ENCODE measurements at regions not wholly inside any gene's neighbourhood (a gene's known extent, or its start where the extent isn't known, plus 50 kb on each side); places are given as distances from the start of the nearest gene placed in this dataset.

DNA sequence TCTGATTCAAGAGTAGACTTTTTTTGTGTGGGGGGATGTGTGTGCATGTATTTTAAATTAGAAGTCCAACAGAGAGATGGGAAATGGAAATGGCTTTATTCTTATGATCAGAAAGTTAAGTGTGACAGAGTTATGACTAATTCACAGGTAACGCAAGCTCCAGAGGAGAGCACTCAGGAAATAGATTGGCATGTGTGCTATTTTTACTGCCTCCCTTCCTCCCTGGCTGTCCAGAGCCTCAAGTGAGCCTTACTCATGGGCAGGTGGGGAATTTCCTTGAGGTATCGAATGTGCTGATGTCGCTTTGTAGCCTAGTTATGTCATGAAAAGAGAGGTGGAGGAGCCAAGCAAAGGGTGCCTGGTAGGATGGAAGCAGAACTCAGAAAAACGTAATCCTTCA is 70.3 kb upstream of the BDNF start:
- no peak for DNase-seq

DNA sequence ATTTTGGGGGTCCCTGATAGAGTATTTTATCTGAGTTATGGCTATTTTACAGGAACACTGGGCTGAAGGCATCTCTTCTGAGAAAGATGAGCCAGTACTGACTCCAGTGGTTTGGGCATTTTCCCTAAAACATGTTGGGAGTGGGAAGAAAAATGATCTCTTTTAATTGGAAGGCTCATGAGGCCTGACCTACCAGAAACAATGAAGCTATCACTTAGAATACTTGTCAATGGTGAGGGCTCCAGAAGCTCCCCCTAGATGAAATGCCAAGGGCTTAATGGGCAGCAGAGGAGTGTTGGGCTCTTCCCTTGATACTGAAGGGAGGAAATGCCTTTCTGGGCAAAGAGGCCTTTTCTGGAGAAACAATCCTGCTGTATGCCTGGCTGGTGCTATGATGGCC is 63.5 kb upstream of the BDNF start:
- DNase-seq: no peak

DNA sequence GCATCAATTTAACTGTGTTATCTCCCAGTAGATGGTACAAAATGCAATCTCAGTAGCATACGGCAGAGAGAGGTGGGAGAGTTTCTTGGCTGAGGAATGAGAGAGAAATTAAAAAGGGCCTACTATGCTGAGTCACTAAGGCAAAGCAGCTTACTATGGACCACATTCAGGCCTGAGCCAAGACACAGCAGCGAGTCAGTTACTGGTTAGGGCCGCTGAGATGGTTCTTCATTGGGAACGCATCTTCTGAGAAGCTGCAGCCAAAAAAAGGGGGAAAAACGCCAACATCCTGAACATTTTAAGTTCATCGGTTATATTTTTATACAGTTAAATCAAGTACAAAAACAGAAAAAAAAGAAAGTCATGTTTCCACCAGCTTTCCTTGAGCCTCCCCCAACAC is 61.1 kb upstream of the BDNF start:
- DNase-seq: no peak

DNA sequence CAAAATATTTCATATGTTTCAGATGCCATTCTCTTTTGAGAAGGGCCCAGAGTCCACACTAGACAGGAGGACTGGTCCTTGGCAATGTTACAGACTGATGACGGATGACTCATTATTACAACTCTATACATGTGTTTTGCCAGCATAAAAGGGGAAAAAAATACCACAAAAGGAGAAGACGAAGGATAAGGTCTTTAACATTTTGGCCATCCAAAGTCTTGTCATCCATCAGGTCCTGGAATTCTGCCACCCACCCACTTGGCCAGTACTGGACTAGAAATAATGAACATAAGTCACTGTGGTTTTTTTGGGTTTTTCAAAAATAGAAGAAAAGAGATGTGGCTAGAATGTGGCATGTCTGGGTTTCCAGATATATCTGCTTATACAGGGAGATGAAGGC is 57.7 kb upstream of the BDNF start:
- DNase-seq: no peak

DNA sequence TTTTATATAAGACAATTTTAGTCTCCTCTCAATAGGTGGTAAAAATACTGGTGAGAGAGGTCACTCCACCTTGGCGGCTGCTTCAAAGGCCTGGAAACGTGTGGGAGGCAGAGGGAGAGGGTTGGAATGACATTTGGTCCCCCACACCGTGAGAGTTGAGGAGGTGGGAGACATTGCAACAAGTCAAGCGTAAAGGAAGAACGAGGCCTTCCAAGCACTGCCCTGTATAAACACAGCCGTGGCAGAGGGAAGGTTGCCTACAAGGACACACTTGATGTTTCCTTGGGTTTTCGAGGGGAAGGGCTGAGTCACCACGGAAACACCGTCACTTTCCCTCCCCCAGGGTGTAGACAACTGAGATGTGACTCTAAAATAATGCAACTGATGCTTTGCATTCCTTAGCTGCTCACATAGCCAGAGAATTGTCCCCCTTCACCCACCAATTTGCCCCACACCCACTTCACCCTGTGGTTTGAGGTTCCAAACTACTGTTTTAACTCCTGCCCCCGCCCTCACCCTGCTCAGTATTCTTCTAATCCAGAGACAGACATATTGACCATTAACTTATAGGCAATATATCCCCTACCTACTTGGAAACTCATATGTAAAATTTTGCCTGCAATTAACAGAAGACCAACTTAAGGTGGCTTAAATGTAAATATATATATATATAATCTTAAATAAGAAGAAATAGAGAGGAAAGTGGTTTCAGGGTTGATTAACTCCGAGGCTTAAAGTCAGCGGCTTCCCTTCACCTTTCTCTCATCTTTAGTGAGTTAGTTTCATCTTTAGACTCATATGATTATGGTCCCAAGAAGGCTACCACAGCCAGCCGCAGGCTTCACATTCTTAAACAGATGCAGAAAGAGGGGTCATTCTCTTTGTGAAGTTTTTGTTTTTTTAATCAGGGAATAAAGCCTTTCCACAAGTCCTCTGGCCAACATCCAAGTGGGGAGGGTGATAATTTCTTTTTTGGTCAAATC is 54.1 kb upstream of the BDNF start:
- DNase-seq: no peak
